ENCODE measurements at regions not wholly inside any gene's neighbourhood (a gene's known extent, or its start where the extent isn't known, plus 50 kb on each side); places are given as distances from the start of the nearest gene placed in this dataset.
"Not testable (repeated sequence)": the region's sequence is repeated elsewhere in the genome, so short reads cannot be mapped to it uniquely, and the experiment has no call there.

GRCh38 chrX:1140236-1140681, 72.2 kb downstream of the CRLF2 start:
- no peak for TF ChIP-seq CTCF (conservative IDR thresholded peaks at IDR 0.05; ENCODE audit: low read length)
- no peak for DNase-seq (ENCODE audit: low read depth)
- no peak overlapping the region for H3K4me3 ChIP-seq (ENCODE audit: low read length)

- H3K4me3 ChIP-seq (ENCODE audit: low read length) = no peak overlapping the region
- no peak for DNase-seq (ENCODE audit: low read depth)
- no peak for TF ChIP-seq CTCF (conservative IDR thresholded peaks at IDR 0.05; ENCODE audit: low read length)
Measured at GRCh38 chrX:1139185-1139500, 73.3 kb downstream of the CRLF2 start.

- H3K4me3 ChIP-seq (ENCODE audit: low read length) = no peak overlapping the region
- DNase-seq (ENCODE audit: low read depth) = no peak
- TF ChIP-seq CTCF (conservative IDR thresholded peaks at IDR 0.05; ENCODE audit: low read length) = no peak
Measured at GRCh38 chrX:1138476-1139184, 73.8 kb downstream of the CRLF2 start.

- TF ChIP-seq CTCF (conservative IDR thresholded peaks at IDR 0.05; ENCODE audit: low read length) = no peak
- no peak for DNase-seq (ENCODE audit: low read depth)
Measured at GRCh38 chrX:1137531-1137930, 74.9 kb downstream of the CRLF2 start.

GRCh38 chrX:1136582-1136981, 75.9 kb downstream of the CRLF2 start:
- not testable (repeated sequence) for H3K4me3 ChIP-seq (ENCODE audit: low read length); DNase-seq (ENCODE audit: low read depth)

More at GRCh38 chrX:1137531-1137930, 74.9 kb downstream of the CRLF2 start:
- H3K4me3 ChIP-seq (ENCODE audit: low read length) = no peak overlapping the region

- TF ChIP-seq CTCF (conservative IDR thresholded peaks at IDR 0.05; ENCODE audit: low read length) = no peak
- H3K4me3 ChIP-seq (ENCODE audit: low read length) = no peak overlapping the region
- DNase-seq (ENCODE audit: low read depth) = no peak
Measured at GRCh38 chrX:1134976-1135375, 77.5 kb downstream of the CRLF2 start.

GRCh38 chrX:1134156-1134555, 78.3 kb downstream of the CRLF2 start:
- no peak for DNase-seq (ENCODE audit: low read depth)
- no peak overlapping the region for H3K4me3 ChIP-seq (ENCODE audit: low read length)
- no peak for TF ChIP-seq CTCF (conservative IDR thresholded peaks at IDR 0.05; ENCODE audit: low read length)
